ENCODE measurements at regions not wholly inside any gene's neighbourhood (a gene's known extent, or its start where the extent isn't known, plus 50 kb on each side); places are given as distances from the start of the nearest gene placed in this dataset.

DNA sequence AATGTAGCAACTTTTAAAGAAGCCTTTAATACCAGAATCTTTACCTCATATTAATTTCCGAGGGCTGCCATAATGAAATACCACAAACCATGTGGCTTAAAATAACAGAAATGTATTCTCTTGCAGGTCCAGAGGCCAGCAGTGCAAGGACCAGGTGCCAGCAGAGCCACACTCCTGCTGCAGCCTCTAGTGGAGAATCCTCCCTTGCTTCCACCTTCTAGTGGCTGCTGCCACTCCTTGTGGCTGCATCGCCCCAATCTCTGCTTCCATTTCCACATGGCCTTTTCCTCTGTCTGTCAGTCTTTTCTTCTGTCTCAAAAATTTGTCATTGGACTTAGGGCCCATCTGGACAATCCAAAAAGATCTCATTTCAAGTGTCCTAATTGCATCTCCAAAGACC is 401.5 kb downstream of the EFNA5 start:
- Histone ChIP-seq H3K4me1 (no peaks in the 10 kb centered on the region), H3K27me3 (no peaks in the 10 kb centered on the region), H3K4me3 (no peak overlapping the region), H3K36me3 (no peaks in the 10 kb centered on the region), H3K27ac (no peak overlapping the region), H3K9me3 (no peaks in the 10 kb centered on the region)
- TF ChIP-seq, protein P1, sequence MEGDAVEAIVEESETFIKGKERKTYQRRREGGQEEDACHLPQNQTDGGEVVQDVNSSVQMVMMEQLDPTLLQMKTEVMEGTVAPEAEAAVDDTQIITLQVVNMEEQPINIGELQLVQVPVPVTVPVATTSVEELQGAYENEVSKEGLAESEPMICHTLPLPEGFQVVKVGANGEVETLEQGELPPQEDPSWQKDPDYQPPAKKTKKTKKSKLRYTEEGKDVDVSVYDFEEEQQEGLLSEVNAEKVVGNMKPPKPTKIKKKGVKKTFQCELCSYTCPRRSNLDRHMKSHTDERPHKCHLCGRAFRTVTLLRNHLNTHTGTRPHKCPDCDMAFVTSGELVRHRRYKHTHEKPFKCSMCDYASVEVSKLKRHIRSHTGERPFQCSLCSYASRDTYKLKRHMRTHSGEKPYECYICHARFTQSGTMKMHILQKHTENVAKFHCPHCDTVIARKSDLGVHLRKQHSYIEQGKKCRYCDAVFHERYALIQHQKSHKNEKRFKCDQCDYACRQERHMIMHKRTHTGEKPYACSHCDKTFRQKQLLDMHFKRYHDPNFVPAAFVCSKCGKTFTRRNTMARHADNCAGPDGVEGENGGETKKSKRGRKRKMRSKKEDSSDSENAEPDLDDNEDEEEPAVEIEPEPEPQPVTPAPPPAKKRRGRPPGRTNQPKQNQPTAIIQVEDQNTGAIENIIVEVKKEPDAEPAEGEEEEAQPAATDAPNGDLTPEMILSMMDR (IDR thresholded peaks at IDR 0.05), result no peak
- DNase-seq (ENCODE audit: low spot score), result no peak

DNA sequence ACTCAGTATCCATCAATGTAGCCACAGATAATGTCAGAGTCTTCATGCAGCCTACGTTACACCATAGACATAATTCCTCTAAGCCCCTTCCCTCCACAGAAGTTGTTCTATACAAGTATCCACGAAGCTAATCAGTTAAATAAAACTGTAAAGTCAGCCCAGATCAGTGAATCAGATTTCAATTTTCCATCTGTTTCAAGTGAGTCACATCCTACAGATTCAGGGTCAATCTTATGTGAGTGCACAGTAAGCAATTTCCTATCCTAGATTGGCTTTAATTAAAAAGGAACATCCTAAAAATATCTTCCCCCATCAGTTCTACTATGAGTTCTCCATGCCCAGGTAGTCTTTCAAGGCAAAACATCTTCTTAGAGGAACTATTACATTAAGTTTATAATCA is 402.5 kb downstream of the EFNA5 start:
- Histone ChIP-seq H3K9me3 (no peaks in the 10 kb centered on the region), H3K4me3 (no peak overlapping the region), H3K4me1 (no peaks in the 10 kb centered on the region), H3K27ac (no peak overlapping the region), H3K36me3 (no peaks in the 10 kb centered on the region), H3K27me3 (no peaks in the 10 kb centered on the region)
- TF ChIP-seq, protein P1 (IDR thresholded peaks at IDR 0.05), result no peak
- DNase-seq (ENCODE audit: low spot score), result no peak

DNA sequence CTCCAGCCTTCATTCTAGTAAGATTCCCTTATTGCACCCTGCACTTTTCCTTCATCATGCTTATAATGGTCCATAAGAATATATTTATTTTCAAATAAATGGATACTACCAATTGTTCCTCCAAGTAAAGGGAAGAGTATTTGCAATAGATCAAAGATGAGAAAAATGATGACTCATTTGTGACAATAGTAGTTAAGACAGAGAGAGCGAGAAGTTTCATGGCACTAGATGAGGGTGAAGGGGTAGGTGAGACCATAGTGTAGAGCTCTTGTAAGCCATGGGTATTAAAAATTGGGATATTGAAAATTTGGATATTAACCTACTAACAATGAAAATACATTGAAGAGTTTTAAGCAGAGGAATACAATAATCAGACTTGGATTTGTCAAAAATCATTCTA is 404.6 kb downstream of the EFNA5 start:
- peaks cover 0 to 1% of the 10 kb centered on the region in 2 donors for H3K9me3 ChIP-seq
- no peaks in the 10 kb centered on the region for H3K27me3 ChIP-seq
- TF ChIP-seq, protein P1 (IDR thresholded peaks at IDR 0.05), result no peak
- no peak overlapping the region for H3K27ac ChIP-seq
- H3K4me1 ChIP-seq, result no peaks in the 10 kb centered on the region
- DNase-seq (ENCODE audit: low spot score), result no peak
- no peak overlapping the region for H3K4me3 ChIP-seq
- H3K36me3 ChIP-seq, result no peaks in the 10 kb centered on the region

DNA sequence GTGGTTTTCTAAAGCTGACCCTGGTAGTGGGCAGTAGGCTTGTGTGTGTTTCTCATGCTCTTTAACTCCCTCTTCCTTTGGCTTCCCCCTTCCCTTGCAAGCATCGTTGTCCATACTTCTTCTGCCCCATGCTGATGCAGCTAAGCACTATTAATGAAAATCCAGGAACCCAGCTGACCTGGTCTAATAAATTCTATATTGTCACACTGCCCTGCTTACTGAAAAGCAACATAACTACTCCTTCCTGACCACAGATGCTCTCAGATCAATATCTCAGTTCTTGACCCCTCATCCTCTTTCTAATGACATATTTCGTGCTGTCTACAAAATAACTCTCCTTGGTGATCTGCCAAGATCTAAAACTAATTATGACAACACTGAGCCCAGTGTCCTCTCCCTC is 405.5 kb downstream of the EFNA5 start:
- TF ChIP-seq, protein P1 (IDR thresholded peaks at IDR 0.05), result no peak
- no peak overlapping the region for H3K4me3 ChIP-seq
- H3K27me3 ChIP-seq, result no peaks in the 10 kb centered on the region
- no peaks in the 10 kb centered on the region for H3K36me3 ChIP-seq
- DNase-seq (ENCODE audit: low spot score), result no peak
- H3K9me3 ChIP-seq, result peaks cover 0 to 3% of the 10 kb centered on the region in 2 donors
- H3K27ac ChIP-seq, result no peak overlapping the region
- no peaks in the 10 kb centered on the region for H3K4me1 ChIP-seq

DNA sequence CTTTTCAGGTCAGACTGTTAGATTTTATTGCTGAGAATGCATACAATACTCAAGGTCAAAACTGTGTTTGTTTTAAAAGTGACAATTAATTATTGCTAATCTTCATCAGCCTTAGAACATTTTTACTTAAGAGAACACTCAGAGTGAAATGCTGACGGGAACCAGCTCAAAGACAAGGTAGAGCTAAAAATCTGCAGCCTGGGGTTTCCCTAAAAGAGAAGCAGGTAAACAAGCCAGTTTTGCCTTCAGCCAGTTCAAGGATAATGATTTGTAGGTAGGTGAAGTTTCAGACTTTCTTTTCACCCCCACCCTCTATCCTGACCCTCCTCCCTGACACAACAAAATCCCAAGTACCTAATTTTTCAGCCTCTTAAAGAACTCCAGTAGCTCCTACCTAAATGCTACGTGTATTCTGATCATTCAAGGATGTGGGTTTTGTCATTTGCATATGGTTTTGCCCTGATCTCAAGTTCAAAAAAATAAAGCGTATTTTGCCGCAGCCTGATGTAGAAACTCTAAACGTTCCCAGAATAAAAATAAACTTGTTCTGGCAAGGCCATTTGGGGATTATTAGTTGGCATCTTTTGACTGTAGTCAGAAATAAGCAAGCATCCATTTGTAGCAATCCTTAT is 407.2 kb downstream of the EFNA5 start:
- H3K4me1 ChIP-seq, result no peaks in the 10 kb centered on the region
- TF ChIP-seq, protein P1 (IDR thresholded peaks at IDR 0.05), result no peak
- no peaks in the 10 kb centered on the region for H3K36me3 ChIP-seq
- DNase-seq (ENCODE audit: low spot score), result no peak
- no peaks in the 10 kb centered on the region for H3K27me3 ChIP-seq
- peaks cover 0 to 3% of the 10 kb centered on the region in 2 donors for H3K9me3 ChIP-seq
- no peak overlapping the region for H3K27ac ChIP-seq
- no peak overlapping the region for H3K4me3 ChIP-seq
